PC-3 (cell line): ENCODE measurements at regions not wholly inside any gene's neighbourhood (a gene's known extent, or its start where the extent isn't known, plus 50 kb on each side); places are given as distances from the start of the nearest gene placed in this dataset.

Experiments used
- ATAC-seq: fragments of 200-7000 bp; cut with Tn5 transposase; 2 replicates; pipeline ENCODE4 v1.9.1; 2020; ENCODE audit warnings: mild to moderate bottlenecking, moderate library complexity
- BruUV-seq: library from RNA; stranded (reverse); fragments of 400-500 nt; replicated peaks from 2 replicates; lab custom pipeline; 2021; lab: Mats Ljungman, UMichigan
- CTCF ChIA-PET: fragments of 300-600 bp; sonication (Branson Sonifier 250); formaldehyde crosslinking; loops from one replicate; lab custom pipeline; 2022; ENCODE audit warnings: antibody characterized with exemption; lab: Charles Lee
- POLR2A ChIA-PET: fragments of 300-600 bp; sonication (Branson Sonifier 250); formaldehyde crosslinking; loops from one replicate; lab custom pipeline; 2022; ENCODE audit warnings: antibody characterized with exemption; ENCODE audit not compliant: unreplicated experiment; lab: Charles Lee
- DNase-seq: peaks from one replicate; pipeline ENCODE4 v3.0.0-alpha.2; 2015
- H2AFZ ChIP-seq: fragments of 300-600 bp; sonication (generic); 2 replicates; pipeline ENCODE4 v1.6.0; 2016; ENCODE audit warnings: antibody characterized with exemption, low read length
- H3F3A ChIP-seq: fragments of 300-600 bp; sonication (generic); one replicate; pipeline ENCODE4 v1.6.0; 2017; ENCODE audit warnings: antibody characterized with exemption, low read length, control low read depth, mild to moderate bottlenecking; ENCODE audit not compliant: unreplicated experiment
- H3K27ac ChIP-seq: fragments of 300-600 bp; sonication (generic); 2 replicates; pipeline ENCODE4 v1.5.1; 2016; ENCODE audit warnings: mild to moderate bottlenecking, low read length
- H3K27me3 ChIP-seq: fragments of 300-600 bp; sonication (generic); 2 replicates; pipeline ENCODE4 v1.6.1; 2016; ENCODE audit warnings: low read length, mixed read lengths
- H3K36me3 ChIP-seq: fragments of 300-600 bp; sonication (generic); 2 replicates; pipeline ENCODE4 v1.6.1; 2016; ENCODE audit warnings: low read depth, mixed run types, low read length, mixed read lengths
- H3K4me1 ChIP-seq: fragments of 300-600 bp; sonication (generic); 2 replicates; pipeline ENCODE4 v1.5.1; 2016; ENCODE audit warnings: low read length; ENCODE audit not compliant: insufficient read depth
- H3K4me2 ChIP-seq: fragments of 300-600 bp; sonication (generic); 2 replicates; pipeline ENCODE4 v1.6.0; 2016; ENCODE audit warnings: low read length
- H3K4me3 ChIP-seq: fragments of 300-600 bp; sonication (generic); 2 replicates; pipeline ENCODE4 v1.5.1; 2016; ENCODE audit warnings: mild to moderate bottlenecking, low read length, mixed read lengths
- H3K79me2 ChIP-seq: fragments of 300-600 bp; sonication (generic); 2 replicates; pipeline ENCODE4 v1.6.1; 2017; ENCODE audit warnings: low read length, mixed read lengths
- H3K9ac ChIP-seq: fragments of 300-600 bp; sonication (generic); 2 replicates; pipeline ENCODE4 v1.6.0; 2016; ENCODE audit warnings: mild to moderate bottlenecking, low read length
- H3K9me2 ChIP-seq: fragments of 300-600 bp; sonication (generic); replicated peaks from 2 replicates; pipeline ENCODE4 v1.6.1; 2016; ENCODE audit warnings: mixed run types, low read length, mixed read lengths
- H3K9me3 ChIP-seq: fragments of 300-600 bp; sonication (generic); 2 replicates; pipeline ENCODE4 v1.6.1; 2016; ENCODE audit warnings: low read length, mixed read lengths
- H4K20me1 ChIP-seq: fragments of 300-600 bp; sonication (generic); 2 replicates; pipeline ENCODE4 v1.6.1; 2016; ENCODE audit warnings: low read length, mixed read lengths
- EZH2 ChIP-seq: fragments of 300-600 bp; sonication (generic); IDR thresholded peaks from one replicate; pipeline ENCODE4 v1.6.1; 2017; ENCODE audit warnings: antibody characterized with exemption, mild to moderate bottlenecking, low read length; ENCODE audit not compliant: unreplicated experiment
- EZH2phosphoT487 ChIP-seq: fragments of 300-600 bp; sonication (generic); IDR thresholded peaks from 2 replicates; pipeline ENCODE4 v1.6.1; 2018; ENCODE audit warnings: mild to moderate bottlenecking, antibody characterized with exemption, low read length, borderline replicate concordance
- intact Hi-C: fragments of 100-400 bp; cut with micrococcal nuclease; formaldehyde crosslinking; loops from 2 replicates; pipeline ENCODE4 v1.9.0; 2023
- TF ChIP-seq, protein P1 (sequence below): fragments of 300-600 bp; sonication (generic); conservative IDR thresholded peaks from 2 replicates; pipeline ENCODE4 v1.5.1; 2017; ENCODE audit warnings: antibody characterized with exemption, low read depth, mild to moderate bottlenecking, low read length

DNA sequence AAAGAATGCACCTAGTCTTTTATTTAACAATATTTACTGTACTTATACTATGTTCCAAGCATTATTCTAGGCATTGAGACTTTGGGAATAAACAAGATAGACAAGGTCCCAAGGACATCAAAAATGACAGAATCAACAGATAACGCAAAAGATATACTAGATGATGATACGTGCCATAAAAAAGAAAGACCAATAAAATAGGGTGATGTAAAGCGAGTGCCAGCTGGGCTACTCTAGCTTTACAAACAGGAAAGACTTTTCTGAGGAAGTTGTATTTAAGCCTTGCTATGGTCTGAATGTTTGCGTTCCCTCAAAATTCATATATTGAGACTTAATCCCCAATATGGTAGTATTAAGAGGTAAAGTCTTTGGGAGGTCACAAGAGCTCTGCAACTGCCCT, 310.2 kb upstream of the RGMB start:
- no peak overlapping the region for H3K9ac ChIP-seq

DNA sequence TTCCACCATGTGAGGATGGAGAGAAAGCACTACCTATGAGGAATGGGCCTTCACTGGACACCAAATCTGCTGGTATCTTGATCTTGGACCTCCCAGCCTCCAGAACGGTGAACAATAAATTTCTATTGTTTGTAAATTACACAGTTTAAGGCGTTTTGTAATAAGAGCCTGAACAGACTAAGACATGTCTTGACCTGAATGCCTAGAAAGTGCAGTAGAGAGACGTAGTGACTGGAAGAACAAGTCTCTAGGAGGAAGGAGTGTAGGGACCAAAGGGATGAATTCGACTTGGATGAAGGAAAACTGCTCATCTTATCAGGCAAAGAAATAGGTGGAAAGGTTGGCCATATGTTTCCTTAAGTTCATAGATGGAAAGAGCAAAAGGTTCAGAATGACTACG, 309.8 kb upstream of the RGMB start:
- Histone ChIP-seq H3K79me2 (no peaks in the 10 kb centered on the region), H3K9me2 (no peaks in the 10 kb centered on the region), H3K4me1 (peaks cover 21% of the 10 kb centered on the region), H3K9ac (no peak overlapping the region), H3K9me3 (no peaks in the 10 kb centered on the region), H2AFZ (no peak overlapping the region), H3F3A (peaks cover 10% of the 10 kb centered on the region), H3K36me3 (no peaks in the 10 kb centered on the region), H3K27ac (no peak overlapping the region), H3K4me3 (no peak overlapping the region), H3K4me2 (no peak overlapping the region), H3K27me3 (no peaks in the 10 kb centered on the region), H4K20me1 (no peaks in the 10 kb centered on the region)
- ATAC-seq = no peak
- BruUV-seq = no TSS peak
- POLR2A ChIA-PET = no interaction called here
- intact Hi-C loops = no loop called here
- CTCF ChIA-PET = no interaction called here
- TF ChIP-seq EZH2 = no peak
- TF ChIP-seq EZH2phosphoT487 = no peak
- TF ChIP-seq, protein P1, sequence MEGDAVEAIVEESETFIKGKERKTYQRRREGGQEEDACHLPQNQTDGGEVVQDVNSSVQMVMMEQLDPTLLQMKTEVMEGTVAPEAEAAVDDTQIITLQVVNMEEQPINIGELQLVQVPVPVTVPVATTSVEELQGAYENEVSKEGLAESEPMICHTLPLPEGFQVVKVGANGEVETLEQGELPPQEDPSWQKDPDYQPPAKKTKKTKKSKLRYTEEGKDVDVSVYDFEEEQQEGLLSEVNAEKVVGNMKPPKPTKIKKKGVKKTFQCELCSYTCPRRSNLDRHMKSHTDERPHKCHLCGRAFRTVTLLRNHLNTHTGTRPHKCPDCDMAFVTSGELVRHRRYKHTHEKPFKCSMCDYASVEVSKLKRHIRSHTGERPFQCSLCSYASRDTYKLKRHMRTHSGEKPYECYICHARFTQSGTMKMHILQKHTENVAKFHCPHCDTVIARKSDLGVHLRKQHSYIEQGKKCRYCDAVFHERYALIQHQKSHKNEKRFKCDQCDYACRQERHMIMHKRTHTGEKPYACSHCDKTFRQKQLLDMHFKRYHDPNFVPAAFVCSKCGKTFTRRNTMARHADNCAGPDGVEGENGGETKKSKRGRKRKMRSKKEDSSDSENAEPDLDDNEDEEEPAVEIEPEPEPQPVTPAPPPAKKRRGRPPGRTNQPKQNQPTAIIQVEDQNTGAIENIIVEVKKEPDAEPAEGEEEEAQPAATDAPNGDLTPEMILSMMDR = no peak
- DNase-seq = no peak

More for the DNA sequence above, 310.2 kb upstream of the RGMB start:
- no peak overlapping the region for H3K4me3 ChIP-seq
- no peaks in the 10 kb centered on the region for H3K79me2 ChIP-seq
- H3K4me1 ChIP-seq = peaks cover 17% of the 10 kb centered on the region
- no TSS peak for BruUV-seq
- H3K9me3 ChIP-seq = no peaks in the 10 kb centered on the region
- H3K27me3 ChIP-seq = no peaks in the 10 kb centered on the region
- H3F3A ChIP-seq = peaks cover 7% of the 10 kb centered on the region
- H4K20me1 ChIP-seq = no peaks in the 10 kb centered on the region
- DNase-seq = no peak
- CTCF ChIA-PET = no interaction called here
- intact Hi-C loops = no loop called here
- ATAC-seq = no peak
- no peak overlapping the region for H3K4me2 ChIP-seq
- no peak overlapping the region for H2AFZ ChIP-seq
- no peak overlapping the region for H3K27ac ChIP-seq
- POLR2A ChIA-PET = no interaction called here
- H3K36me3 ChIP-seq = no peaks in the 10 kb centered on the region
- TF ChIP-seq EZH2phosphoT487 (no peak), EZH2 (no peak)
- TF ChIP-seq, protein P1 = no peak
- no peaks in the 10 kb centered on the region for H3K9me2 ChIP-seq

DNA sequence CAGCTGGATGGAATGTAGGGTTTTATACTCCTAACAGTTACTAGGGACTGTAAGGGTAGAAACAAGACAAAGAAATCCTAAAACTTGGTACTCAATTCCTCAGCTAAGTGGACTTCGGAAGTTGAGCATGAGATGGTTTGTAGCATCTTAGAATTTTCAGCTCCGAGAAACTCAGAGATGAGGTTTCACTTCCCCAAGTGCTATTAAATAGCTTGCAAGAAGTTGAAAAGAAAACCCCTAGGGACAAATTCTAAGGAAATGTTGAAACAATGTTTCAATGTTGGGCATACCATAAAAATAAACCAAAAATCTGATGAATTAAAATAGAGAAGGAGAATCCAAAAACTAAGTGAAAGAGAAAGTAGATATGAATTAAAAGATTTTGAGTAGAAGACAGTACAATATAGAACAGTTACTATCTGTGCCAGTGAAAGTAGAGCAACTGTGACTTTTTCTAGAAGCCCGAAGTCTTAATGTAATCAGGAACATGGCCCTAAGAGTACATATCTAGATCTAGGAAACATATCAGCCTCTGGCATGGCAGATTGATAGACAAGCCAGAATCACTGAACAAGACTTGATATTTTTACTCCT, 308.6 kb upstream of the RGMB start:
- POLR2A ChIA-PET = no interaction called here
- no peaks in the 10 kb centered on the region for H3K36me3 ChIP-seq
- CTCF ChIA-PET = no interaction called here
- H3F3A ChIP-seq = peaks cover 11% of the 10 kb centered on the region
- intact Hi-C loops = loop anchor here (5.0 kb wide), 1 partner anchor 92 kb away; no protein-coding TSS in a partner anchor
- H3K4me1 ChIP-seq = peaks cover 25% of the 10 kb centered on the region
- BruUV-seq = no TSS peak
- no peak overlapping the region for H3K4me2 ChIP-seq
- H2AFZ ChIP-seq = no peak overlapping the region
- no peaks in the 10 kb centered on the region for H3K9me3 ChIP-seq
- no peaks in the 10 kb centered on the region for H3K9me2 ChIP-seq
- TF ChIP-seq, protein P1 = no peak
- no peak for TF ChIP-seq EZH2phosphoT487
- no peak for TF ChIP-seq EZH2
- ATAC-seq (no peak), DNase-seq (no peak)
- no peak overlapping the region for H3K27ac ChIP-seq
- no peaks in the 10 kb centered on the region for H4K20me1 ChIP-seq
- H3K79me2 ChIP-seq = no peaks in the 10 kb centered on the region
- no peak overlapping the region for H3K4me3 ChIP-seq
- H3K27me3 ChIP-seq = no peaks in the 10 kb centered on the region
- no peak overlapping the region for H3K9ac ChIP-seq
